Common myeloid progenitor, CD34-positive (primary cell): ENCODE measurements at regions not wholly inside any gene's neighbourhood (a gene's known extent, or its start where the extent isn't known, plus 50 kb on each side); places are given as distances from the start of the nearest gene placed in this dataset.
A peak's percentile ranks its signal among the peaks of the same experiment; 100 is the strongest.

Source experiments
- CTCF ChIA-PET: fragments of 350-600 bp; sonication (Branson Sonifier 250); formaldehyde crosslinking; loops from one replicate; lab custom pipeline; 2021; ENCODE audit warnings: antibody characterized with exemption; lab: Charles Lee
- POLR2A ChIA-PET: fragments of 350-600 bp; sonication (Branson Sonifier 250); formaldehyde crosslinking; loops from one replicate; lab custom pipeline; 2021; ENCODE audit warnings: antibody characterized with exemption; lab: Charles Lee
- DNase-seq, 3 donors: peaks; one replicate each; pipeline versions ENCODE4 v3.0.0 to v3.0.0-alpha.2; 2013
- H3K27ac ChIP-seq, 2 experiments: 1 replicate in 1 of 2; 2 replicates in 1 of 2; pipeline ENCODE4 v1.7.0; 2013; ENCODE audit warnings: inconsistent platforms in 2 of 2, low read length in 2 of 2, mild to moderate bottlenecking in 2 of 2, low read depth in 1 of 2, moderate library complexity in 1 of 2; ENCODE audit not compliant: severe bottlenecking in 2 of 2, insufficient read depth in 1 of 2, poor library complexity in 1 of 2
- H3K27me3 ChIP-seq, 5 experiments: replicated peaks in 2 of 5; 1 replicate in 3 of 5; 2 replicates in 2 of 5; pipeline versions ENCODE4 v1.6.1 to v1.7.0; 2013; ENCODE audit warnings: low read length in 4 of 5, mild to moderate bottlenecking in 2 of 5, moderate library complexity in 2 of 5, inconsistent platforms in 1 of 5; ENCODE audit not compliant: insufficient read depth in 5 of 5, control insufficient read depth in 4 of 5
- H3K36me3 ChIP-seq, 4 experiments: 1 replicate in 2 of 4; 2 replicates in 2 of 4; pipeline versions ENCODE4 v1.6.1 to v1.7.0; 2013; ENCODE audit warnings: low read length in 3 of 4, control low read depth in 1 of 4, mild to moderate bottlenecking in 1 of 4; ENCODE audit not compliant: control insufficient read depth in 4 of 4, insufficient read depth in 4 of 4
- H3K4me1 ChIP-seq, 4 experiments: 1 replicate in 3 of 4; 2 replicates in 1 of 4; pipeline versions ENCODE4 v1.6.1 to v1.7.1; 2013; ENCODE audit warnings: low read length in 3 of 4, mild to moderate bottlenecking in 3 of 4, control low read depth in 1 of 4, inconsistent platforms in 1 of 4, moderate library complexity in 1 of 4; ENCODE audit not compliant: control insufficient read depth in 4 of 4, insufficient read depth in 4 of 4; ENCODE audit errors: control extremely low read depth in 1 of 4
- H3K4me3 ChIP-seq, 7 experiments: 1 replicate in 4 of 7; 2 replicates in 3 of 7; pipeline versions ENCODE4 v1.5.1 to v1.7.0; 2013; ENCODE audit warnings: mild to moderate bottlenecking in 7 of 7, low read length in 6 of 7, moderate library complexity in 6 of 7, inconsistent platforms in 2 of 7, low read depth in 2 of 7, control low read depth in 1 of 7; ENCODE audit not compliant: insufficient read depth in 4 of 7, control insufficient read depth in 1 of 7; ENCODE audit errors: extremely low read depth in 1 of 7
- H3K9me3 ChIP-seq, 5 experiments: 1 replicate in 4 of 5; 2 replicates in 1 of 5; pipeline versions ENCODE4 v1.6.1 to v1.7.1; 2013; ENCODE audit warnings: low read length in 4 of 5, mild to moderate bottlenecking in 2 of 5, inconsistent platforms in 1 of 5, low read depth in 1 of 5, moderate library complexity in 1 of 5; ENCODE audit not compliant: control insufficient read depth in 4 of 5, insufficient read depth in 2 of 5; ENCODE audit errors: control extremely low read depth in 1 of 5
- WGBS: methylation state at CpG from one replicate; pipeline ENCODE4 v1.1.5; 2013; ENCODE audit not compliant: insufficient coverage; 5-methylcytosine and 5-hydroxymethylcytosine counted together

DNA sequence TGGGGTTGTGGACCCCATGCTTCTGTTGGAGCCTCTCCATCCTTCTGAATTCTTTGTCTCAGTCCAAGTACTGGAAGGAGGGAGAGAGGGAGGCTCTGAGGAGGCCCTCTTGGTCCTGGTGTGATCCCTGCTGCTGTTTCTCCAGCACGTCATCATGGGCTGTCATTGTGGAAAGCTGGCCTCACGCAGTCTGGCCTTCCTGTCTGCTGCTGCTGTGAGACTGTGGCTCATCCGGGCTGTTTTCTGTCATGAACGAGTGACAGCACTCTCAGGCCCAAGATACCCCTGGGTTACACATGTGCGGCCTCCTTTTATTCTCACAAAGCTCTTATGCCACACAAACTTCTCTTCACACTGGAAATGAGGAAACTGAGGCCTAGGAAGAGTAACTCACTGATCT lies 499.3 kb downstream of the CCDC171 start:
- CTCF ChIA-PET = interaction anchor here (1.2 kb wide), 1 partner anchor 12 kb away, joined by 3 read pairs; no protein-coding TSS in a partner anchor
- no peak for DNase-seq
- Histone ChIP-seq H3K9me3 (no peaks in the 10 kb centered on the region), H3K27ac (no peak overlapping the region), H3K4me3 (no peak overlapping the region), H3K27me3 (no peaks in the 10 kb centered on the region), H3K36me3 (peaks cover 0 to 2% (median 0%) of the 10 kb centered on the region in 4 experiments), H3K4me1 (no peaks in the 10 kb centered on the region)
- 100% methylated on average over 4 of the region's 5 CpGs for WGBS
- POLR2A ChIA-PET = no interaction called here

GRCh38 chr9:16052757-16053530 lies 500.1 kb downstream of the CCDC171 start:
- WGBS = 100% methylated on average over 12 of the region's 16 CpGs
- Histone ChIP-seq H3K27me3 (no peaks in the 10 kb centered on the region), H3K4me1 (peaks cover 0 to 6% (median 4%) of the 10 kb centered on the region in 4 experiments), H3K4me3 (no peak overlapping the region), H3K27ac (no peak overlapping the region), H3K36me3 (peaks cover 0 to 2% (median 0%) of the 10 kb centered on the region in 4 experiments), H3K9me3 (no peaks in the 10 kb centered on the region)
- no peak for DNase-seq
- ChIA-PET CTCF (interaction anchor here (1.2 kb wide), 1 partner anchor 13 kb away, joined by 3 read pairs; no protein-coding TSS in a partner anchor), POLR2A (no interaction called here)

DNA sequence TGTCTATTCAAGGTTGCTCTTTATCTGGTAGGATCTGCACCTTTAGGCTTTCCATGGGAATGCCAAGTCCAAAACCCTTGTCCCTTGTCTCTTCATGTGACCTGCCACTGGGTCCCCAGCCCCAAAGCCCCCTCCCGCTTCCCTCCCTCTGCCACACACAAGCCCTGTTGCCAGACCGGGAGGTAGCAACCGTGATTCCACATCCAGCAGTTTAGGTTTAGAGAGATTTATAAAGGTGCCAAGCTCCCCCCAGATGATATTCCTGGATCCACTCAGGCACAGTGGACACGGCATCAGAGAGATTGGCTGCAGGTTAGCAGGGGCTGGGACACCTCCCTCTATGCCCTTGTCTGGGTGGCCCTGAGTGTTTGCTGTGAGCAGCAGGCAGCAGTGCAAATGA lies 504.7 kb downstream of the CCDC171 start:
- CTCF ChIA-PET = interaction anchor here (1.1 to 2.0 kb wide), 2 partner anchors 13 to 18 kb away, joined by 3 to 4 read pairs; no protein-coding TSS in a partner anchor
- WGBS = 92% methylated on average over 2 of the region's 4 CpGs
- POLR2A ChIA-PET = interaction anchor here (0.6 kb wide), 1 partner anchor 17 kb away, joined by 3 read pairs; no protein-coding TSS in a partner anchor

DNA sequence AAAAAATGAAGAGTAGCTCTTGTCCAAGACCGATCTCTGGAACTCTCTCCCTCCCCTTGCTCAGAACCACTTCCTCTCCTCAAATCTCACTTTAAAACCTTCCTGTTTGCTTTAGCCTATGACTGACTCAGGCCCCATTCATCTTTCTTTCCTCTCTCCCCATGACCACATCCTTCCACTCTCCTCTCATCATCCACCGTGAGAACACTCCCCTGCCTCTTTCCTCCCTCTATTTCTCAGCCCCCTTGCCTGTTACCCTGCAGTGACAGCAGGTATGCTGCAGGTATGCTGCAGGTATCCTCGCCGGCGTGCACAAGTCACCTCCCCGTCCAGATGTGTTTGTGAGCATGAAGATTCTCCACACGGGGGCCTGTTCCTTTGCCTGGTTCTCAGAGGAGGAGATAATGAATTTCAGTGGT lies 505.3 kb downstream of the CCDC171 start:
- no peaks in the 10 kb centered on the region for H3K27me3 ChIP-seq
- H3K4me1 ChIP-seq = peaks cover 0 to 12% (median 9%) of the 10 kb centered on the region in 4 experiments
- CTCF ChIA-PET = interaction anchor here (1.1 to 2.0 kb wide), 2 partner anchors 12 to 19 kb away, joined by 3 to 4 read pairs; no protein-coding TSS in a partner anchor
- WGBS = 0% methylated on average over 2 of the region's 7 CpGs
- H3K27ac ChIP-seq = no peak overlapping the region
- POLR2A ChIA-PET = interaction anchor here (0.6 kb wide), 1 partner anchor 18 kb away, joined by 3 read pairs; no protein-coding TSS in a partner anchor
- no peaks in the 10 kb centered on the region for H3K9me3 ChIP-seq
- no peaks in the 10 kb centered on the region for H3K36me3 ChIP-seq
- peak overlapping the region in 1 of 7 experiments; percentile 29 for H3K4me3 ChIP-seq
- peak; percentile 3 to 57 (median 50) for DNase-seq

More for the DNA sequence above, 504.7 kb downstream of the CCDC171 start:
- Histone ChIP-seq H3K9me3 (no peaks in the 10 kb centered on the region), H3K36me3 (no peaks in the 10 kb centered on the region), H3K27ac (no peak overlapping the region), H3K27me3 (no peaks in the 10 kb centered on the region), H3K4me1 (peaks cover 0 to 12% (median 9%) of the 10 kb centered on the region in 4 experiments), H3K4me3 (no peak overlapping the region)
- DNase-seq = no peak

DNA sequence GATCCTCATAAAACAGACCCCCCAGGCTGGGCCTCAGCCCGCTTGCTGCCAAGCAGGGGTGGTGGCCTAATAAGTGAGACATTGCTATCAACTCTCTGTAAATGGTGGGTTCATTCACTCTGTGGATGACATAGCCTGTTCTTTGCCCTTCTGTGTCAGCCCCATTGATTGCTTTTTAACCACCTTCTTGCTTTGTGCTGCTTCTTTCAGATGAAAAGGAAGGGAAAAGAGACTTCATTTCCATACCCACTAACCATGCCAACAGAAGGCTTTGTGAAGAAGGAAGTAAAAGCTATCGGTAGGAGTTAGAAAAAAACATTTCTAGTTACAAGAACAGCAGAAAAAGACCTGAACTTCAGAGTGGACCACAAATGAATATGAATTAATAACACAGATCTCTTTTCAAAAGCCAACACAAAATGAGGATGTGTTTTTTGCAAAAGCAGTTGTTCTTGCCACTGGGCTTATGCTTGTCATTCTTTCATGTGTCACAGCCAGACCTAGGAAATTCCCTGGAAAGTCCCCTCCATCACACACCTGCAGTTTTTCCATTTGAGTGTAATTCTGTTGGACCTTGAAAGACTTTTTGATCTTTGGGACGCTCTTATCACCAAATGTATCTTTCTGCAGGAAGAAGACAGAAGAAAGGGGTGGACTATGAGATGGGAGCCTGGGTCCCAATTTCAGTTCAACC lies 507.7 kb downstream of the CCDC171 start:
- no peak overlapping the region for H3K4me3 ChIP-seq
- ChIA-PET CTCF (no interaction called here), POLR2A (interaction anchor here (0.6 kb wide), 1 partner anchor 73 kb away, joined by 3 read pairs; no protein-coding TSS in a partner anchor)
- H3K27me3 ChIP-seq = no peaks in the 10 kb centered on the region
- DNase-seq = peak in 2 of 3 donors; percentile 10 to 17
- no peak overlapping the region for H3K27ac ChIP-seq
- H3K4me1 ChIP-seq = peaks cover 0 to 12% (median 9%) of the 10 kb centered on the region in 4 experiments
- no peaks in the 10 kb centered on the region for H3K9me3 ChIP-seq
- no peaks in the 10 kb centered on the region for H3K36me3 ChIP-seq
- WGBS = 90% methylated on average over 2 of the region's 3 CpGs

GRCh38 chr9:16062542-16063240 lies 509.8 kb downstream of the CCDC171 start:
- H3K36me3 ChIP-seq = no peaks in the 10 kb centered on the region
- 98% methylated on average over 9 of the region's 9 CpGs for WGBS
- H3K4me1 ChIP-seq = peaks cover 0 to 11% (median 10%) of the 10 kb centered on the region in 4 experiments
- no peak overlapping the region for H3K27ac ChIP-seq
- H3K27me3 ChIP-seq = no peaks in the 10 kb centered on the region
- DNase-seq = no peak
- CTCF ChIA-PET = no interaction called here
- H3K9me3 ChIP-seq = no peaks in the 10 kb centered on the region
- no peak overlapping the region for H3K4me3 ChIP-seq
- POLR2A ChIA-PET = no interaction called here
